ENCODE measurements at regions not wholly inside any gene's neighbourhood (a gene's known extent, or its start where the extent isn't known, plus 50 kb on each side); places are given as distances from the start of the nearest gene placed in this dataset.

DNA sequence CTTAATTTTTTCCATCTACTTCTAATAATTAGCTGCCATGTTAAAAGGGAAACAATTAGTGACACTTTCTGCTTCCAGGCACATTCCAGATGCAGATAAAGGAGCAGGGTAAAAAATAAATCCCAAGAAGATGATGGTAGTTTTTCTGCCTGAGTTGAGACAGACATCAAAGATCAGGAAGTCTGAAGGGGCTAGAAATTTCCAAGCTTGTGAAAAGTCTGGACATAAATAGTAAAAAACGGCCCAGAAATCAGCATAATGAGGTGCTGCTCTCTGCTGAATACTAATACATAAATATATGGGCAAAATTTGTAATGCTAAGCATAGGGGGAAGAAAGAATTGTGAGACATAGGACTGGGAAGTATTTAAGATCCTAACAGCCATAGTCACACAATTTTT, 460.0 kb upstream of the RGS18 start:
- H2AFZ ChIP-seq (ENCODE audit: low read length) = no peak overlapping the region
- H3K36me3 ChIP-seq (ENCODE audit: insufficient read depth, low read length) = no peaks in the 10 kb centered on the region
- H3K9me2 ChIP-seq (ENCODE audit: insufficient read depth, low read length) = no peaks in the 10 kb centered on the region
- no peaks in the 10 kb centered on the region for H3K79me2 ChIP-seq (ENCODE audit: insufficient read depth, low read depth, low read length)
- H4K20me1 ChIP-seq (ENCODE audit: insufficient read depth, low read length) = no peaks in the 10 kb centered on the region
- BruUV-seq (replicated peaks) = no TSS peak
- ChIA-PET CTCF (ENCODE audit: unreplicated experiment) (no interaction called here), POLR2A (interaction anchor here (1.4 kb wide), 1 partner anchor 29 kb away, joined by 3 read pairs; no protein-coding TSS in a partner anchor)
- intact Hi-C loops (cut with micrococcal nuclease; ENCODE audit: unreplicated experiment) = no loop called here
- TF ChIP-seq, protein P1, sequence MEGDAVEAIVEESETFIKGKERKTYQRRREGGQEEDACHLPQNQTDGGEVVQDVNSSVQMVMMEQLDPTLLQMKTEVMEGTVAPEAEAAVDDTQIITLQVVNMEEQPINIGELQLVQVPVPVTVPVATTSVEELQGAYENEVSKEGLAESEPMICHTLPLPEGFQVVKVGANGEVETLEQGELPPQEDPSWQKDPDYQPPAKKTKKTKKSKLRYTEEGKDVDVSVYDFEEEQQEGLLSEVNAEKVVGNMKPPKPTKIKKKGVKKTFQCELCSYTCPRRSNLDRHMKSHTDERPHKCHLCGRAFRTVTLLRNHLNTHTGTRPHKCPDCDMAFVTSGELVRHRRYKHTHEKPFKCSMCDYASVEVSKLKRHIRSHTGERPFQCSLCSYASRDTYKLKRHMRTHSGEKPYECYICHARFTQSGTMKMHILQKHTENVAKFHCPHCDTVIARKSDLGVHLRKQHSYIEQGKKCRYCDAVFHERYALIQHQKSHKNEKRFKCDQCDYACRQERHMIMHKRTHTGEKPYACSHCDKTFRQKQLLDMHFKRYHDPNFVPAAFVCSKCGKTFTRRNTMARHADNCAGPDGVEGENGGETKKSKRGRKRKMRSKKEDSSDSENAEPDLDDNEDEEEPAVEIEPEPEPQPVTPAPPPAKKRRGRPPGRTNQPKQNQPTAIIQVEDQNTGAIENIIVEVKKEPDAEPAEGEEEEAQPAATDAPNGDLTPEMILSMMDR (conservative IDR thresholded peaks at IDR 0.05; ENCODE audit: low read length) = no peak
- no peak for TF ChIP-seq EZH2phosphoT487 (IDR thresholded peaks at IDR 0.05; ENCODE audit: borderline replicate concordance, low read depth, low read length)
- no peak overlapping the region for H3K4me3 ChIP-seq (ENCODE audit: low read depth, low read length, poor library complexity, severe bottlenecking)
- H3K4me2 ChIP-seq (ENCODE audit: low read length) = no peak overlapping the region
- H3K27ac ChIP-seq (ENCODE audit: low read depth, low read length, poor library complexity, severe bottlenecking) = no peak overlapping the region
- no peak for DNase-seq (ENCODE audit: low spot score)
- H3K9me3 ChIP-seq (ENCODE audit: low read length) = no peaks in the 10 kb centered on the region
- H3K4me1 ChIP-seq (ENCODE audit: insufficient read depth, low read length, poor library complexity, severe bottlenecking) = no peaks in the 10 kb centered on the region

DNA sequence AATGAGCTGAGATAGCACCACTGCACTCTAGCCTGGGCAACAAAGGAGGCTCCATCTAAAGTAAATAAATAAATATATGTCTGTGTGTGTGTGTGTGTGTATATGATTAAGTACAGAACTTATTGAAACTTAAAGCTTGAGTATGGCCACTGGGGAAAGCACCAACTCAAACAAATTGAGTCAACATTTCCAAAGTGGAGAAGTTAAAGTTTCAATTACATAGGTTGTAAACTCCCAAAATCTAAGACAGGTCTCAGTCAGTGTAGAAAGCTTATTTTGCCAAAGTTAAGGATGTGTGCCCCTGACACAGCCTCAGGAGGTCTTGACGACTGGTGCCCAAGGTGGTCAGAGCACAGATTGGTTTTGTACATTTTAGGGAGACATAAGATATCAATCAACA, 458.9 kb upstream of the RGS18 start:
- Histone ChIP-seq H3K79me2 (ENCODE audit: insufficient read depth, low read depth, low read length) (no peaks in the 10 kb centered on the region), H3K27ac (ENCODE audit: low read depth, low read length, poor library complexity, severe bottlenecking) (no peak overlapping the region), H3K9me3 (ENCODE audit: low read length) (no peaks in the 10 kb centered on the region), H3K4me1 (ENCODE audit: insufficient read depth, low read length, poor library complexity, severe bottlenecking) (no peaks in the 10 kb centered on the region), H3K9me2 (ENCODE audit: insufficient read depth, low read length) (no peaks in the 10 kb centered on the region), H3K36me3 (ENCODE audit: insufficient read depth, low read length) (no peaks in the 10 kb centered on the region), H3K4me2 (ENCODE audit: low read length) (no peak overlapping the region), H3K4me3 (ENCODE audit: low read depth, low read length, poor library complexity, severe bottlenecking) (no peak overlapping the region), H2AFZ (ENCODE audit: low read length) (no peak overlapping the region), H4K20me1 (ENCODE audit: insufficient read depth, low read length) (no peaks in the 10 kb centered on the region)
- TF ChIP-seq, protein P1 (conservative IDR thresholded peaks at IDR 0.05; ENCODE audit: low read length) = no peak
- no peak for TF ChIP-seq EZH2phosphoT487 (IDR thresholded peaks at IDR 0.05; ENCODE audit: borderline replicate concordance, low read depth, low read length)
- no TSS peak for BruUV-seq (replicated peaks)
- POLR2A ChIA-PET = interaction anchor here (0.6 to 1.2 kb wide), 2 partner anchors 24 to 29 kb away, joined by 3 read pairs; no protein-coding TSS in a partner anchor
- intact Hi-C loops (cut with micrococcal nuclease; ENCODE audit: unreplicated experiment) = no loop called here
- DNase-seq (ENCODE audit: low spot score) = no peak
- CTCF ChIA-PET (ENCODE audit: unreplicated experiment) = no interaction called here

DNA sequence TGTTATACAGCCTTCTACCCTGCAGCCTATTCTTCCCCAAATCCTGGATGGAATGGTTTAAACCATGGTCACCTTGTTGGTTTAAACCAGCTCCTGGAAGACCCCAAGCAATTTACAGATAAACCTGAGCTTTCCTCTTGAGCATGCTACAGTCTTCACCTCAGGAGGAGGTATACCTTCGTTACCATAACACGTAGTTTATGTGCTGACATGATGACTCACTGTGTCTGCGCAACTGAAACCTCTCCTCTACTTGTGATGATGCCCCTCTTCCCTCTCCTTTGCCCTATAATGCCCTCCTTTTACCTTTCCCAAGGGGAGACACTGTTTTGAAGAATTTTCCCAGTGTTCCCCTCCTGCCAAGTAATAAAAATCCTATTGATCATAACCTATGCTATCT, 457.3 kb upstream of the RGS18 start:
- Histone ChIP-seq H3K36me3 (ENCODE audit: insufficient read depth, low read length) (no peaks in the 10 kb centered on the region), H3K9me2 (ENCODE audit: insufficient read depth, low read length) (no peaks in the 10 kb centered on the region), H4K20me1 (ENCODE audit: insufficient read depth, low read length) (no peaks in the 10 kb centered on the region), H3K9me3 (ENCODE audit: low read length) (no peaks in the 10 kb centered on the region), H3K4me3 (ENCODE audit: low read depth, low read length, poor library complexity, severe bottlenecking) (no peak overlapping the region), H2AFZ (ENCODE audit: low read length) (no peak overlapping the region), H3K79me2 (ENCODE audit: insufficient read depth, low read depth, low read length) (no peaks in the 10 kb centered on the region), H3K4me1 (ENCODE audit: insufficient read depth, low read length, poor library complexity, severe bottlenecking) (no peaks in the 10 kb centered on the region), H3K27ac (ENCODE audit: low read depth, low read length, poor library complexity, severe bottlenecking) (no peak overlapping the region), H3K4me2 (ENCODE audit: low read length) (no peak overlapping the region)
- TF ChIP-seq EZH2phosphoT487 (IDR thresholded peaks at IDR 0.05; ENCODE audit: borderline replicate concordance, low read depth, low read length) = no peak
- TF ChIP-seq, protein P1 (conservative IDR thresholded peaks at IDR 0.05; ENCODE audit: low read length) = no peak
- BruUV-seq (replicated peaks) = no TSS peak
- CTCF ChIA-PET (ENCODE audit: unreplicated experiment) = no interaction called here
- POLR2A ChIA-PET = no interaction called here
- intact Hi-C loops (cut with micrococcal nuclease; ENCODE audit: unreplicated experiment) = no loop called here
- DNase-seq (ENCODE audit: low spot score) = no peak

Measured in OCI-LY7 (cell line).